Stimulated activated CD8-positive, alpha-beta memory T cell treated with anti-CD3 and anti-CD28 coated beads, Interleukin-15, amount 100 ng/mL, for 1 hour (primary cell): ENCODE measurements at regions not wholly inside any gene's neighbourhood (a gene's known extent, or its start where the extent isn't known, plus 50 kb on each side); places are given as distances from the start of the nearest gene placed in this dataset.

Experiments used
- DNase-seq: peaks from one replicate; pipeline ENCODE4 v3.0.0-alpha.2; 2020; ENCODE audit warnings: low read depth

- DNase-seq: no peak
Measured at GRCh38 chr18:24530630-24531111, 70.2 kb downstream of the HRH4 start.

GRCh38 chr18:24534271-24534670, 73.8 kb downstream of the HRH4 start:
- DNase-seq: no peak

DNA sequence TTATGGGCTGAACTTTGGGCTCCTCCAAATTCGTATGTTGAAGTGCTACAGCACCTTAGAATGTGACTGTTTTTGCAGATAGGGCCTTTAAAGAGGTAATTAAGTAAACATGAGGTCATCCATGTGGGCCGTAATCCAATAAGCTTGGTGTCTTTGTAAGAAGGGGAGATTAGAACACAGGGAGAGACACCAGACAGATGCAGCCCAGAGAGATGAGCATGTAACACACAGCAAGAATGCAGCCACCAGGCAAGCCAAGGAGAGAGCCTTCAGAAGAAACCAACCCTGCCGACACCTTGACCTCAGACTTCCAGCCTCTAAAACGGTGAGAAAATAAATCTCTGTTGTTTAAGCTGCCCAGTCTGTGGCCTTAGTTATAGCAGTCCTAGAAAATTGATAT, 74.3 kb downstream of the HRH4 start:
- DNase-seq: no peak

DNA sequence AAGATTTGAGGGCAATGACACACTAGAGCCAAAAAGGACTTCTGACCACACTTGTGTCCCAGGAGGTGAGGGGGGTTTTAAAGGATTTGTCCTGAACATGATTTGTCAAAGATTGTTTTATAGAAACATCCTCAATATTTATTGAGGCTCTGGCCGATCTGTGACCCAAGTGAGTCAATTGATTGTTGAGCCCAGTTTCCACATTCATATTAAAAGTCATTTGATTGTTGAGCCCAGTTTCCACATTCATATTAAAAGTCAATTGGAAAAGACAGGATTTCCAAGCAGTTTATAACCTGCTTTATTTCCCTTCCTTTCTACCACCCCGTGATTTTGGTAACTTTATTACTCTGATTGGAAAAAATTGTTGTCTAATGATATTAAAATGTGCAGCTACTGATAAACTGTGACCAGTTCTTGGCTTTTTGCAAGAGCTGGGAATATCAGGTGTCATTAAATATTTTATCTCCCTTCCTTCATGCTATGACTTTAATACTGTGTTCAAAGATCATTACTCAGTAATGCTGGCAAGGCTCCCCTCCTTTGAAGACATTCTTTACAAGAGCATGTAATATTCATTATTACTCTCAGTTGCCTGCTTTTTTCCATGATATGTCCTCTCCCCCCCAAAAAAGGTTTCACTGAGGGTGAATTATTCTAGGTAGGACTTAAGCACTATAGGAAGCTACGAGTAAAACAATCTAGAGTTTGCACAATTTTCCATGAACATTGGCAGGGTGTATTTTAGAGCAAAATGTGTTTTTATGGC, 75.3 kb downstream of the HRH4 start:
- no peak for DNase-seq

DNA sequence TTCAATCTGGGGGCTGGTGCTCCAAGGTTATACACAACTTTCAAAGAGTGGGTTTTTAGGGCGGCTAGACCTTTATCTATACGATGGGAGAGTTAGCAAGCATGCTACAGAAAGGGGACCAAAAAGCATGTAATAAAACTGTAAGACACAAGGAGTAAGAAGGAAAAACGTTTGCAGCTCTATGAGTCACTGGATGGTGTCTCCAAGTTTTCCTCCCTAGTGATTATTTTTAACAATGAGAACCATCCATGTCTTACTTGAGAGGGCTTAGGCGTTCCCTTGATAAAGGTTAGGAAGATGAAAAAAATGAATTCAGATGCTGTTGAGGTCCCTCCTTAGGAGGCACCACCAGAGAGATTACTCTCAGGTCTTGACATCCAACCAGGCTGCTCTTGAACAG, 75.9 kb downstream of the HRH4 start:
- DNase-seq: no peak

DNA sequence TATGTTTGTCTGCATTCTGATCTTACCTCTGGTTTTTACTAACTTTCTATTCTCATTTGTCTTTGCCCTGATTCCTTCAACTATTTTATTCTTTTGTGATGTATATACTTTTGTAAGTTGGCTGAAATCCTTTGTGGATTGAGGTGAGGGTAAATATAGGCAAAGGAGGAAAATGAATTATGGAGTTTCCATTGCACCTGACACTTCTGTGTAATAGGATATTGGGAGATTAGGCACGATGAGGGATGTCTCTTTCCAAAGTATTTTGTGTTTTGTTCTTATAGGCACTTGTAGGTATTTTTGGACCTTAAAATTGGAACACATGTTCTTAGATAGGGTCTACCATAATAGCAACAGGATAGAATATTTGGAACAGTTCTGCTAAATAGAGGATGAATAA, 76.4 kb downstream of the HRH4 start:
- DNase-seq: no peak

GRCh38 chr18:24538414-24539264, 78.2 kb downstream of the HRH4 start:
- no peak for DNase-seq

DNA sequence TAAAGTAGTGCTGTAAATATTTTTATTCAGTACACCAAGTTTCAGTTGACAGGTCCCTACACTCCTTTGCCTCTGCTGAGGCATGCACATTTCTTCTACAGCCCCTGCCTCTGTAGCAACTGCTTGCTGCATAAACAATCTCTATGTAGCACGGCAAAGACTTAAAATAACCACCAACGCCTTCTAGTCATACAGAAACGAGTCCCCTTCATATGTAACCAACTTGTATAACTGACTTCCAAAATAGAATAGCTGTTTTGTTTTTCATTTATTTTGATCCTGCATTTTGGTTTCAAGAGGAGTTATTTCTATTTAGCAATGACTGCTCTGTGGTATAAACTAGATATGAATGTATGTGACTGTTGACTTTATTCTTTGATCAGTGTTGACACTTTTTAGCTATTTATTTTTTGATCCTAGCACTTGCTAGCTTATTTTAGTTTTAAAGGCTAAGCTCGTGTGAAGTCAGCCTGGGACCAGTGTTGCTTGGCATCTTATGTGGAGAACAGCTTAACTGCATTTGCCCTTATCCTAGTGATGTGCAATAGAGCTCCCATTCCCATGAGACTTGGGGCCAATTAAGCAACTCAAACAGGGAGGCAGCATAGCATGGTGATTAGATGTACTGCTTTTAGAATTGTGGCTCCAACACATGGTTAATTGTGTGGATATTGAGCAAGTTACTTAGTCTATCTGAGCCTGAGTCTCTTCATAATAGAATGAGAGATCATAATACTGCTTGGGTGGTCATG, 79.6 kb downstream of the HRH4 start:
- DNase-seq: no peak

GRCh38 chr18:24540896-24541295, 80.5 kb downstream of the HRH4 start:
- DNase-seq: no peak

- DNase-seq: no peak
Measured at GRCh38 chr18:24543086-24543794, 82.8 kb downstream of the HRH4 start.

- DNase-seq: no peak
Measured at GRCh38 chr18:24543795-24544498, 83.5 kb downstream of the HRH4 start.

GRCh38 chr18:24544949-24545348, 84.5 kb downstream of the HRH4 start:
- DNase-seq: no peak

DNA sequence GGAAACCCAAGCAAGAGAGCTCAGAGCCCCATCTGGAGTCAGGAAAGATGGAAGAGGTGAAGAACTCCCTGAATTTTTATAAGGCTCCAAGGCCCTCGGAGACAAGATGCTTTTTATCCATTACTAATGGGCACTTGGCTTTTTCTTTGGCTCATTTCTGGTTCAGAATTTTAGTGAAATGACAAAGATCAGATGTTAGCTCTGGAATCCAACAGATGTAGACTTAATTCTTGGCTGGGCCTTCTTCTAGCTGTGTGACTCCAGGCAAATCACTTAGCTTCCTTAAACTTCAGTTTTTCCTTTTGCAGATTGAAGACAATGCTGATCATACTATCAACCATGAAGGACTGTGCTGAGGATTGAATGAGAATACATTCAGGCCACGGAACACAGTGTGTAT, 85.2 kb downstream of the HRH4 start:
- DNase-seq: no peak

DNA sequence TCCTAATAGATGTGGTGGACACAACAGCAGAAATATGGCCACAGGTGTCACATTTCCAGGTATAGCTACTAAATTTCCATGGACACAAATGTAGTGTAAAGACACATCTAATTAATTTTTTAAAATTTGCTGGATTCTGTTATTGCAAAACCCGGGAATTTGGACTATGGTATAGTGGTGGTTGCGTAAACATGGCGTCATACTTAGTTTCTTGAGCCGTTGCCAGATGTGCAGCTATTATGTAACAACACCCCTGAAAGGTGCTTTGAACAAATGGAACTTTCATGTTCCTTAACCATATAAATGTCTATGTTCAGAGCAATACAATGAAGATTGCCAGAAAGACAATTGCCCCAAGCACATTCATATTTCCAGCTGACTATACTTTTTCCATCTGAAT, 85.9 kb downstream of the HRH4 start:
- DNase-seq: no peak

DNA sequence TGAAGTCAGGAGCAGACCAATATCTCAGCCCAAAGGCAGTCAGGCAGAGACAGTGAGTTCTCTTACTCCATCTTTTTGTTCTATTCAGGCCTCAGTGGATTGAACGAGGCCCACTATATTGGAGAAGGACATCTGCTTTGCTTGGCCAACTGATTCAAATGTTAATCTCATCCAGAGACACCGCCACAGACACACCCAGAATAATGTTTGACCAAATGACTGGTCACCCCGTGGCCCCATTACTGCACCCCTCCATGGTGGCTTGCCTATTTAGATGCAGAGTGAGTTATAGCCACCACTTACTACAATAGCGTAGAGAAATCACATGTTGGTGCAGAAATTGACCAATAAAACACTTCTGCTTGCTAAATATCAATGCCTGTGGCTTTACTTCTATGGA, 88.1 kb downstream of the HRH4 start:
- DNase-seq: no peak

GRCh38 chr18:24552218-24552617, 91.8 kb downstream of the HRH4 start:
- DNase-seq: no peak

- no peak for DNase-seq
Measured at GRCh38 chr18:24553571-24554285, 93.3 kb downstream of the HRH4 start.

GRCh38 chr18:24558403-24558802, 98.0 kb downstream of the HRH4 start:
- DNase-seq: no peak

GRCh38 chr18:24559526-24559925, 99.1 kb downstream of the HRH4 start:
- DNase-seq: no peak

DNA sequence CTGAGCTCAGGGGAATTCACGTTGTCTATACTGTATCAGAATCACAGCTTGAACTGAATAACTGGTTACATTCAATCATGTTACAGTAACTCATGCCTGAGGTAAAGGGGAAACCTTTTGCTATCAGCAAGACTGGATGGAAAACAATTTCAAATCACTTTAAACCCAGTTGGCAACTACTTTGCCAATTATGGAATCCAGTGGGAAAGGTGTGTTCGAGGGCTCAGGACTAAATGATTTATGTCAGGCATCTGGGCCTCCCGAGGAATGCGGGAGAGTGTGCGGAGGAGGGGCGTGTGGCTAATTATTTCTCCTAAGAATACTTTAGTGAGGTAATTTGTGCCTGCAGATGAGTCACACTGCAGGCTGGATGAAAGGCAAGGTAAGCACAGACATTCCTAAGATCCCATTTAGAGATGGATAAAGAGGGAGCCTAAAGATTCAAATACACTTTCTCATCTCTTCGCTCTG, 100.1 kb downstream of the HRH4 start:
- no peak for DNase-seq
